Activated CD8-positive, alpha-beta T cell treated with anti-CD3 and anti-CD28 coated beads for 36 hours (primary cell): ENCODE measurements at regions not wholly inside any gene's neighbourhood (a gene's known extent, or its start where the extent isn't known, plus 50 kb on each side); places are given as distances from the start of the nearest gene placed in this dataset.
A peak's percentile ranks its signal among the peaks of the same experiment; 100 is the strongest.

Experiments
- ATAC-seq: fragments of 200-7000 bp; cut with Tn5 transposase; one replicate; pipeline ENCODE4 v1.10.0; 2021; ENCODE audit warnings: mild to moderate bottlenecking, moderate library complexity
- CTCF ChIA-PET: fragments of 350-600 bp; sonication (Branson Sonifier 250); formaldehyde crosslinking; loops from one replicate; lab custom pipeline; 2021; ENCODE audit warnings: antibody characterized with exemption; lab: Charles Lee
- POLR2A ChIA-PET: fragments of 350-600 bp; sonication (Branson Sonifier 250); formaldehyde crosslinking; loops from one replicate; lab custom pipeline; 2021; ENCODE audit warnings: antibody characterized with exemption; lab: Charles Lee
- DNase-seq: peaks from one replicate; pipeline ENCODE4 v3.0.0-alpha.2; 2020
- H3K27ac Mint-ChIP-seq: one replicate; pipeline ENCODE4 v1.8.0; 2021; ENCODE audit warnings: mild to moderate bottlenecking, mixed read lengths
- H3K27me3 Mint-ChIP-seq: one replicate; pipeline ENCODE4 v1.8.0; 2021; ENCODE audit warnings: mixed read lengths
- H3K36me3 Mint-ChIP-seq: one replicate; pipeline ENCODE4 v1.8.0; 2021; ENCODE audit warnings: low read depth, mixed read lengths
- H3K4me1 Mint-ChIP-seq: one replicate; pipeline ENCODE4 v1.8.0; 2021; ENCODE audit warnings: low read depth, mixed read lengths
- H3K4me3 Mint-ChIP-seq: one replicate; pipeline ENCODE4 v1.8.0; 2021; ENCODE audit warnings: mild to moderate bottlenecking, moderate library complexity, mixed read lengths
- H3K9me3 Mint-ChIP-seq: one replicate; pipeline ENCODE4 v1.8.0; 2021; ENCODE audit warnings: mixed read lengths
- intact Hi-C: fragments of 100-400 bp; cut with micrococcal nuclease; formaldehyde crosslinking; loops from one replicate; pipeline ENCODE4 v1.10.0; 2022
- TF ChIP-seq, protein P1 (sequence below): fragments of 200-600 bp; IDR thresholded peaks from one replicate; pipeline ENCODE4 v1.8.0; 2022; ENCODE audit warnings: antibody characterized with exemption, mild to moderate bottlenecking

DNA sequence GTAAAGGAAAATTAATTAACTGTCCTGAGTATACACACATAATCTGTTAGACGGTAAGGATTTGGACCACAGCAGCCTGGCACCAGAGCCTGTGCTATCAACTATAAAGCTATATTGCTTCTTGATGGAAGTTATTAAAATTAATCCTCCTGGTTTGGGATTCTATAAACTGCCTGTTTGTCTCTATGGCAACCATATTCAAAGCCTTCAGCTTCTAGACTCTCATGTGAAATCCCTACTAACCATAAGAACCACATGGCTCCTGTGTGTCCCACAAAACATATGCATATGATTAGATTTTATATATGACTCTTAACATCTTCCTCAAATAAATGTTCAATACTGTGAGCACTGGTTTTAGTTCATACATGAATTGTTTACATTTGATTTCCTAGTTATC lies 380.8 kb downstream of the ANKRD50 start:
- CTCF ChIA-PET, result interaction anchor here (1.6 kb wide), 1 partner anchor 9 kb away, joined by 7 read pairs; no protein-coding TSS in a partner anchor
- H3K4me3 Mint-ChIP-seq, result no peak overlapping the region
- intact Hi-C loops, result loop anchor here (5.0 kb wide), 1 partner anchor 951 kb away; no protein-coding TSS in a partner anchor
- no peak for ATAC-seq
- H3K27ac Mint-ChIP-seq, result no peak overlapping the region
- H3K36me3 Mint-ChIP-seq, result no peaks in the 10 kb centered on the region
- TF ChIP-seq, protein P1, sequence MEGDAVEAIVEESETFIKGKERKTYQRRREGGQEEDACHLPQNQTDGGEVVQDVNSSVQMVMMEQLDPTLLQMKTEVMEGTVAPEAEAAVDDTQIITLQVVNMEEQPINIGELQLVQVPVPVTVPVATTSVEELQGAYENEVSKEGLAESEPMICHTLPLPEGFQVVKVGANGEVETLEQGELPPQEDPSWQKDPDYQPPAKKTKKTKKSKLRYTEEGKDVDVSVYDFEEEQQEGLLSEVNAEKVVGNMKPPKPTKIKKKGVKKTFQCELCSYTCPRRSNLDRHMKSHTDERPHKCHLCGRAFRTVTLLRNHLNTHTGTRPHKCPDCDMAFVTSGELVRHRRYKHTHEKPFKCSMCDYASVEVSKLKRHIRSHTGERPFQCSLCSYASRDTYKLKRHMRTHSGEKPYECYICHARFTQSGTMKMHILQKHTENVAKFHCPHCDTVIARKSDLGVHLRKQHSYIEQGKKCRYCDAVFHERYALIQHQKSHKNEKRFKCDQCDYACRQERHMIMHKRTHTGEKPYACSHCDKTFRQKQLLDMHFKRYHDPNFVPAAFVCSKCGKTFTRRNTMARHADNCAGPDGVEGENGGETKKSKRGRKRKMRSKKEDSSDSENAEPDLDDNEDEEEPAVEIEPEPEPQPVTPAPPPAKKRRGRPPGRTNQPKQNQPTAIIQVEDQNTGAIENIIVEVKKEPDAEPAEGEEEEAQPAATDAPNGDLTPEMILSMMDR, result no peak
- H3K4me1 Mint-ChIP-seq, result no peaks in the 10 kb centered on the region
- peaks cover 2% of the 10 kb centered on the region for H3K27me3 Mint-ChIP-seq
- no peaks in the 10 kb centered on the region for H3K9me3 Mint-ChIP-seq
- no peak for DNase-seq
- POLR2A ChIA-PET, result no interaction called here

DNA sequence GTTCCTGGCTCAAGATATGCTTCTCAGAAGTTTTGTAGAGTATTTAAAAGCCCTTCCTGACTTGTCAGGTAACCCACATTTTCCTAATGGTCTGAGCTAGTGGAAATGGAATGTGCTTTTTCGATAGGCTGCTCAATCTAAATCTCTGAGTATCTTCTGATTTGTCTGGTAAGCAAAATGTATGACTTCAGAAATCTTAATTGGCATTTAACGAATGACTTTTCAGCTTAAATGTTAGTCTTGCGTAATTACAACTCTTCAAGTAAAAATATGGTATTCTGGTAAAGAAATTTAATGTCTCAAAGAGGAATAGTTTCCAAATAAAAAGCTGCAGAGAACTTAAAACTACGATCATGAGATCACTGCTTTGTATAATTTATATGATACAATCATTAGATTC lies 379.1 kb downstream of the ANKRD50 start:
- TF ChIP-seq, protein P1, result no peak
- no peak for ATAC-seq
- no peaks in the 10 kb centered on the region for H3K4me1 Mint-ChIP-seq
- ChIA-PET POLR2A (no interaction called here), CTCF (interaction anchor here (1.1 to 2.1 kb wide), 4 partner anchors 9 to 950 kb away, joined by 4 to 25 read pairs (median 4); no protein-coding TSS in a partner anchor)
- no peak overlapping the region for H3K27ac Mint-ChIP-seq
- no peak for DNase-seq
- peaks cover 2% of the 10 kb centered on the region for H3K27me3 Mint-ChIP-seq
- no peak overlapping the region for H3K4me3 Mint-ChIP-seq
- intact Hi-C loops, result loop anchor here (5.0 kb wide), 1 partner anchor 949 kb away; no protein-coding TSS in a partner anchor
- no peaks in the 10 kb centered on the region for H3K36me3 Mint-ChIP-seq
- no peaks in the 10 kb centered on the region for H3K9me3 Mint-ChIP-seq

DNA sequence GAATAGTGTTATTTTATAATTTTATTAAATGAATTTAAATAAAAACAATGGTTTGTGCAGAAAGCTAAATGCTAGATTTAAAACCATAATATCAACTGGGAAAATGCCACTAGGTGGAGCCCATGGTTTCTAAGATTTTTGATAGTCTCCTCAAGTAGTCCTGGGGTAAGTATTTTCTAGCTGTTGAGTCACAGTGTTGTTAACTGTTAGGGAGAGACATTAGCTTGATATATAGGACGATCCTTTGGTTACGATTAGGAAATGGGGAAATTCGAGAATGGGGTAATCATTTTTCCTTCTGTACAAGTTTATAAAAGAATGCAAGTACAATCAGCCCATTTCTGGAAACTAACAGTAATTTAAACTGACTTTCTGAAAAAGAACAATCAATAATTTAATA lies 378.4 kb downstream of the ANKRD50 start:
- DNase-seq (peak; percentile 39), ATAC-seq (no peak)
- intact Hi-C loops, result loop anchor here (5.0 kb wide), 1 partner anchor 948 kb away; no protein-coding TSS in a partner anchor
- Mint-ChIP-seq H3K9me3 (no peaks in the 10 kb centered on the region), H3K4me1 (no peaks in the 10 kb centered on the region), H3K4me3 (no peak overlapping the region), H3K36me3 (no peaks in the 10 kb centered on the region), H3K27me3 (peaks cover 2% of the 10 kb centered on the region), H3K27ac (no peak overlapping the region)
- ChIA-PET CTCF (interaction anchor here (1.1 to 2.1 kb wide), 4 partner anchors 10 to 950 kb away, joined by 4 to 25 read pairs (median 4); no protein-coding TSS in a partner anchor), POLR2A (no interaction called here)
- TF ChIP-seq, protein P1, result peak; percentile 29

DNA sequence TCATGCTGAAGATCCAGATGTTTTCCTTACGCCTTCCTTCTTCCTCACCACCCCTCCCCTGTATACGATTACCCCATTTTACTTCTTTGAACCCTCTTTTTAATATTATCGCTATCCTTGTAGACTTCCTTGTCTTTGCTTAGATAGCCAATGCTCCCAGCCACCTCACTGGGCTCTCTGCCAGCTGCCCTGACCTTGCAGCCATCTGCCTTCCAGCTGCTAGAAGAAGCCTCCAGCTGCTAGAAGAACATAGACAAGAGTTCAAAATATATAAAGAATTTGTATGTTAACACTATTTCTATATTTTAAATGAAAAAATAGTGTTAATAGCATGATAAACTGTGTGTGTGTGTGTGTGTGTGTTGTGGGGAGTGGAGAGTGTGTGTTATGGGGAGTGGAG lies 374.7 kb downstream of the ANKRD50 start:
- ATAC-seq (no peak), DNase-seq (no peak)
- CTCF ChIA-PET, result no interaction called here
- intact Hi-C loops, result no loop called here
- POLR2A ChIA-PET, result no interaction called here
- H3K9me3 Mint-ChIP-seq, result no peaks in the 10 kb centered on the region
- H3K4me3 Mint-ChIP-seq, result no peak overlapping the region
- H3K36me3 Mint-ChIP-seq, result no peaks in the 10 kb centered on the region
- H3K4me1 Mint-ChIP-seq, result no peaks in the 10 kb centered on the region
- no peak overlapping the region for H3K27ac Mint-ChIP-seq
- peaks cover 6% of the 10 kb centered on the region for H3K27me3 Mint-ChIP-seq
- TF ChIP-seq, protein P1, result no peak

DNA sequence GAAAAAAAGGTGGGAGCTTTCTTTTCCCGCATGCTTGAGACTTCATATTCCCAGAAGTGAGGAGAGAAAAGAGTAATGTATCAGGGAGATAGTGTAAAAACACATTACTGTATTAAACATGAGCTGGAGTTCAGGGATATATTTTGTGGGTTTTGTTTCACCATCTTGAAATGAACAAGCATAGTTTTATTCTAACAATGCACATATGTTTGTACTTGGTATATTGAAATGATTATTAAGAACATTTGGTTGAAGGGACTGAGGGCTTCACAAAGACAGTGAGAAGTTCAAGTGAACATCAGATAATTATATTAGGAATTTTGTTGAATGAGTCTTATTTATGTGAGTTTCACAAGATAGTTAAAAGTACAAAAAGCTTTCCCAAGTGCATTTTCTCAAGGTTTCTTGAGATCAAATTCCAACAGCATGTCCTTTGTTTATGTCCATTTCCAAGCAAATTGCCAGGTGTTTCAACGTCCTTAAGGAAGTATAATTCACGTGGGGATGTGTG lies 368.8 kb downstream of the ANKRD50 start:
- Mint-ChIP-seq H3K4me3 (no peak overlapping the region), H3K9me3 (no peaks in the 10 kb centered on the region), H3K4me1 (no peaks in the 10 kb centered on the region), H3K27me3 (peaks cover 6% of the 10 kb centered on the region), H3K36me3 (no peaks in the 10 kb centered on the region), H3K27ac (no peak overlapping the region)
- ATAC-seq, result no peak
- intact Hi-C loops, result no loop called here
- TF ChIP-seq, protein P1, result no peak
- DNase-seq, result no peak
- ChIA-PET CTCF (no interaction called here), POLR2A (no interaction called here)
